OCI-LY7 (cell line): ENCODE measurements at regions not wholly inside any gene's neighbourhood (a gene's known extent, or its start where the extent isn't known, plus 50 kb on each side); places are given as distances from the start of the nearest gene placed in this dataset.

ENCODE experiments used
- CTCF ChIP-seq: fragments of 200-600 bp; sonication (generic); conservative IDR thresholded peaks from 2 replicates; pipeline ENCODE4 v1.5.1; 2014; ENCODE audit warnings: mild to moderate bottlenecking, antibody characterized with exemption, low read length, moderate library complexity, mixed read lengths
- EZH2phosphoT487 ChIP-seq: fragments of 200-600 bp; sonication (generic); IDR thresholded peaks from 2 replicates; pipeline ENCODE4 v1.6.1; 2018; ENCODE audit warnings: low read depth, borderline replicate concordance, mild to moderate bottlenecking, mixed run types, antibody characterized with exemption, low read length, moderate library complexity, mixed read lengths

GRCh38 chr12:105723494-105723893, 393.0 kb downstream of the C12orf75 start:
- TF ChIP-seq CTCF (no peak), EZH2phosphoT487 (no peak)
